GM12892 (cell line): ENCODE measurements at regions not wholly inside any gene's neighbourhood (a gene's known extent, or its start where the extent isn't known, plus 50 kb on each side); places are given as distances from the start of the nearest gene placed in this dataset.

Experiments
- DNase-seq: peaks from one replicate; pipeline ENCODE4 v3.0.0; 2011; ENCODE audit not compliant: insufficient read length
- FAIRE-seq: peaks from 2 replicates; lab custom pipeline; 2011; peaks lifted over from hg19 to GRCh38; lab: Jason Lieb, UNC
- POLR2A ChIP-seq: IDR thresholded peaks from 2 replicates; pipeline ENCODE4 v1.6.1; 2011; ENCODE audit warnings: low read depth, low read length, control low read depth
- POLR2AphosphoS5 ChIP-seq: IDR thresholded peaks from 2 replicates; pipeline ENCODE4 v1.6.1; 2011; ENCODE audit warnings: low read depth, low read length, control low read depth
- TAF1 ChIP-seq: IDR thresholded peaks from 2 replicates; pipeline ENCODE4 v1.6.1; 2011; ENCODE audit warnings: low read depth, mild to moderate bottlenecking, control low read depth, low read length, borderline replicate concordance

DNA sequence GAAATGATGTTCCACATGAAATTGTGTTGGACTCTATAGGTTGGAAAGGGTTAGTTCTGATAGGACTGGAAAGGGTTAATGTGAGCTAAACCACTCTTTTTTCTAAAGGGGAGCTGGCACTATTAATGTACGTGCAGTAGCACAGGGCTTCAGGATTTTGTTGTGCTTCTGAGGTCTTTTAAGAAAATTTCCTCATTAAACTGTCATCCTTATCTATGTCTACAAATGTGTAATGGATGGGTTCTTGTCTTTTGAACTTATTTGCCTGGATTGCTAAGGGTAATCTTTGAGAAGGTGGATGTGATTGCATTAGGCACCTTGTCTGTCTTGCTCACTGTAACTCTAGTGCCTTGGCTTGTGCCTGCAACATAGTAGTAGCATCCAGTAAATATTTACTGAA lies 106.0 kb upstream of the SLC4A4 start:
- TF ChIP-seq TAF1 (no peak), POLR2A (no peak), POLR2AphosphoS5 (no peak)
- DNase-seq (no peak), FAIRE-seq (no peak)

DNA sequence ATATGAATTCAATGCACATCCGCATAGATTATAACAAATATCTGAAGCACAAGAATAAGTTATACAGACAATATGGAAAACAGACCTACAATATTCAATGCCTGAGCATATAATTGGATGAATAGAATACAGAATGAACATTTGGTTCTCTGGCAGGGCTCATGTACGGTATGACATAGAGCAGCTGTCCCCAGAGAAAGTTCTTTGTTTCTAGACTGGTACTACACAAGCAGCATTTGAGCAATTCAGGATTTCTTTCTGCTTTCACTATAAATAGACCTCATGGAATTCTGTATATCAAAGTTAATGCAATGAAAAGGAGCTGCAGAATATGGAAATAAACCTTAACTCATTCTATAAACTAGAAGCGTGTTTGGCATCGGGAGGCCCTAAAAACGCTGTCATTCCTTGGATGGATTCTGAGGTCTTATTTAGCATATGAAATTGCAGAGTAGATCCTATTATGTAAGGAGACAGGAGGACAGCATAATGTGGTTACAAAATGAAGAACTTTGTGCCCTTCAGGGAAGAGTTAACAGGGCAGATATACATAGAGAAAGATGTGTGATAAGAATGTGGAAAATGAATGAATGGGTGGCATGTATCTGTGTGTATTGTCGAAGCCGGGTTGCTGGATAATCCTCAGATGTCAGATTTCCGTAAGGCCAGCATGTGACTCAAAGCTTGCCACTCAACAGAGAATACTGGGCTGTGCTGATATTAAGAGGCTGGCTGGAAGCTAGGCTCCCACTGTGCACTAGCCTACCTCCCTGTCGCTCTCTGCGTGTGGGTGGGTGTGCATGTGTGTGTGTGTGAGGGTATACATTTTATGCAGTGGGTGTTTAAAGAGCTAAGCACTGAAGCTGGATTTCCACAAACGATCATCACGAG lies 103.3 kb upstream of the SLC4A4 start:
- FAIRE-seq, result no peak
- no peak for DNase-seq
- TF ChIP-seq POLR2A (no peak), POLR2AphosphoS5 (no peak), TAF1 (no peak)

DNA sequence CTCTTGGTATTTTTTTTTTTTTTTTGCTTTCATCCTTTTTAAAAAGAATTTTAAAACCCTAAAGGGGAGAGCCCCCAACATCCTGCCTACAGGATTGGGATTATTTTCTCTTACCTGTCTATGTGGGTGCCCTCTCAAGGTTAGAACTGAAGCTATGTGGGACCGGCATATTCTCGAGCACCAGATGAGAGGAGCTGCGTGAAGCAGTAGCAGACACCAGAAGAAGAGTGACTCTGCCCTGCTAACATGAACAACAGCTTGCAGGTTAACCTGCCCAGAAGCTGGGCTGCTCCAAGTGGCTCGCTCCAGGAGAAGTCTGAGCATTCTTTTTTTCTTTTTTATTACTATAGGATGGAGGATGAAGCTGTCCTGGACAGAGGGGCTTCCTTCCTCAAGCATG lies 102.6 kb upstream of the SLC4A4 start:
- FAIRE-seq, result no peak
- no peak for DNase-seq
- no peak for TF ChIP-seq TAF1
- TF ChIP-seq POLR2AphosphoS5, result no peak
- TF ChIP-seq POLR2A, result no peak

DNA sequence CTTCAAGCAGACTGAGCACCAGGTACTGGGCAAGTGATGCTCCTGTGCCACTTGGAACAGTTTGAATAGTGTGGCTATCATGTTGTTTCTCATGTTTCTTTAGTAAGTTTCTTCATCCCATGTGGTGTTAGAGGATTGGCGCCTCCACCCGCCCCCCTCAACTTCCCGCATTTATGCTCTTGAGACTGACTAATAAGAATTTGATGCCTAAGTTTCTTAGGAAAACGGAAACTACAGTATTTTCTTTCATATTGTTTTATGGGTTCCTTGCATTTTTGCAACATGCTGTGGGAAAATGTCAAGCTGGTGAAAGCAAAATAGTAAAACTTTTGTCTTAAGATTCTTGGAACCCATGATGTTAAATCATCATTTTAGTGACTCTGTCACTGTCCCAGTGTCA lies 101.2 kb upstream of the SLC4A4 start:
- TF ChIP-seq TAF1, result no peak
- FAIRE-seq (no peak), DNase-seq (no peak)

DNA sequence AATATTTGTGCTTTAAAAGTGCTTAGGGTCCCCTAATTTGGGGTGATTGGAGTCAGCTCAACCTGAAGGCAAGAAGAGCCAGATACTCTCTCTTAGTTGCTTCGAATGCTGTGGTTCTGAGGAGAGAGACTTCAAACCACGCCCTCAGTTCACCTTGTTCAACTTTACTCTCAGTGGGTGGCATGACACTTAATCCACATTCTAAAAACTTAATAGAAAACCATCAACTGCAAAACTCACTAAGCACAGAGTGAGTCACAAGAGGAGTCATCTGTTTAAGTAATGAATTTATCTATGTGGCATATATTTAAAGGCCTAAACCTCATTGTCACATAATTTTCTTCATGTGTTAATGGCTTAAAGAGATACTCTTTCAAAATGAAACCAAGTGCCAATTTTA lies 99.5 kb upstream of the SLC4A4 start:
- no peak for DNase-seq
- no peak for FAIRE-seq
- TF ChIP-seq TAF1 (no peak), POLR2AphosphoS5 (no peak), POLR2A (no peak)

DNA sequence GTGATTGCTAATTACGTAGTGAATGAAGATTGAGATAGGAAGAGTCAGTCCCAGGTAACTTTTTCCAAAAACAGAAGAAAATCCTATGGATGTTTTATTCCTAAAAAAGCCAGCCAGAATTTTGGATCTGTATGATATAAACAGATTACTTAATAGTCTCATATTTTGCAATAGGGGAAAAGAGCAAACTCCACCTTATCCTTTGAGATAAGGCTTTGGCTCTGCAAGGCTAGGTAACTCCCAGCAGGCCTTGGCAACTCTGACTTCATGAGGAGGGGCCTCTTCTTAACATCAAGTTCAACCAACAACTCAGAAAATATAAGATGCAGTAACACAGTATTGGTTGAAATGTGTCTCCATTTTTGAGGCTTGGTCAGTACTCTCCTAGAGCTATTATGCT lies 98.7 kb upstream of the SLC4A4 start:
- TF ChIP-seq POLR2A (no peak), POLR2AphosphoS5 (no peak), TAF1 (no peak)
- no peak for DNase-seq
- no peak for FAIRE-seq

DNA sequence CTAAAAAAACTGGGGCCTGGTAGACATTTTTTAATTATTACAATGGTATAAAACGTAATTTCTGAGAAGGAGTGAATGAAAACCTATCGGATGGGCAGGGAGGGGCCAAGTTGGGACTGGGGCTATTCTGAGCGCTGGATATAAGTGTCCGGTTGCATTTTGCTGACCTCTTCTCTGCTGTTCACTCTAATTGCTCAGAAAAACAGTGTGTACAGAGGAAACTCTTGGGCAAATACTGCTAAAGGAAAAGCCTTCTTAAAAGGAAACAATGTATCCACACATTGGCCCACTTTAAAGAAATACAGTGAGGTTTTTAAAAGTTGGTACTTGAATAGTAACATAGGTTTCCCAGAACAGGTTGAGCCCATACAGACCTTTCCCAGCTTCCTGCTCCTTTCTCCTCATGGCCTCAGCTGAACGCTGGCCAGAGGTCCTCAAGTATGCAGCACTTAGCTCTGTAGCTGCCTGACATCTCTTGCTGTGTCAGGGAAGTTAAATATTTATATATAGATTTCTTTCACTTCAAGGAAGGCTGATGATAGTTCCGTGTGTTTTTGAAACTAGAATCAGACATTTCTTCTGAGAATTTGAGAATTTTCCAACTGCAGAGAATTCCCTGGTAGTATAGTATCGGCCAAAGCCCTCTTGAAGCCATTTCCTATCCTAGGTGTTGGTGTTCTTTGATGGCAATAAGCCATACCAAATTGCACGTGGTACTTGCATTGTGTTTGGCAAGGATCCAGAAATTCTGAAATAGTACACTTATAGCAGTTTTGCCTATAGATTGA lies 97.1 kb upstream of the SLC4A4 start:
- TF ChIP-seq POLR2A, result no peak
- TF ChIP-seq TAF1, result no peak
- TF ChIP-seq POLR2AphosphoS5, result no peak
- DNase-seq, result no peak

DNA sequence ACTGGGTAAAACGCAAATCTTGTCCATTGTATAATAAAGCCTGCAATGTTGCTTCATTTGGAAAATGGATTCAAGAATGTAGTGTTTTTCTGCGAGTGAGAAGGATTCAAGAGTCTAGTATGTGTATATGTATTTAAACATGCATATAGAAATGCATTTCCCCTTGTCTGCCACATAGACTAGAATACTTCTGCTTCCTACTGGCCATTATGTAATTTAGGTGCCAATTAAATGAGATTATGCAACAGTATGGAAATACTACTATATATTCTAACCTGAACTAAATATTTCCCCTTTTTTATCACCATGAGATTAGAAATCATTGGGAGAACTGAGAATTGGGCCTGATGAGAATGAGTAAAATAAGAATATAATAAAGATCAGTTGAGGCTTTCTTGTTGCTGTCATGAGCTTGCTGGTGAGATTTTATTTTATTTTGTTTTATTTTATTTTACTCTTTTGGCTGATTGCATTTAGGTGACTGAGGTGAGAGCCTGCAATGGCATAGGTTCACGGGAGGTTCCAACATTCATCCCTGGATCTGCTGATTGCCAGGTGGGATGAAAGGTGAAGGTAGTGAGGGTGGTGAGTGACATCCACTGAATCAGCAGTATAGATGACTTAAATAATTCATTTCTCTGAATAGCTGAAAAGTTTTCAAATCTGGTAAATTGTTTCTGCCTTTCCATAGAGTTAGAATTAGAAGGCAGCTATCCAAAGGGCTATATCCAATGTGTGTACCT lies 95.6 kb upstream of the SLC4A4 start:
- DNase-seq (no peak), FAIRE-seq (no peak)
- no peak for TF ChIP-seq POLR2AphosphoS5
- TF ChIP-seq POLR2A, result no peak
- TF ChIP-seq TAF1, result no peak

More for the DNA sequence above, 97.1 kb upstream of the SLC4A4 start:
- no peak for FAIRE-seq

DNA sequence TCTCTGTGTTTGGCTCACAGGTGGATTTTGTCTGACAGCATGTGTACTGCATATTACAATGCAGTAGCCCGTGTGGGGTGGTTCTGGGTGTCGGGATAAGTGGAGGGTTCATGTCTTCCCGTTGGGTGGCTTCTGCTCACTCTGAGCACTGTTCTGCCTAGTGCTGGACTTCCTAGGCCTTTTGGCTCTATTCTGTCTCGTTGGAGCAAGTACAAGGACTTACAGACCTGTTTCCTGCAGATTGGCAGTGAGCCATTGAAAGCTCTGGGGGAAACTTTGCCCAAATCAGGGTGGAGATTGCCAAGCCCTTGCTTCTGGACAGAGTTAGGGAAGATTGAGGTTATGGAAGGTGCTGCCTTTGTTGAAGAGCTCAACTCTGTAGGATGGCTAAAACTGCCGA lies 91.1 kb upstream of the SLC4A4 start:
- FAIRE-seq, result no peak
- no peak for DNase-seq
- TF ChIP-seq POLR2AphosphoS5 (no peak), POLR2A (no peak), TAF1 (no peak)

DNA sequence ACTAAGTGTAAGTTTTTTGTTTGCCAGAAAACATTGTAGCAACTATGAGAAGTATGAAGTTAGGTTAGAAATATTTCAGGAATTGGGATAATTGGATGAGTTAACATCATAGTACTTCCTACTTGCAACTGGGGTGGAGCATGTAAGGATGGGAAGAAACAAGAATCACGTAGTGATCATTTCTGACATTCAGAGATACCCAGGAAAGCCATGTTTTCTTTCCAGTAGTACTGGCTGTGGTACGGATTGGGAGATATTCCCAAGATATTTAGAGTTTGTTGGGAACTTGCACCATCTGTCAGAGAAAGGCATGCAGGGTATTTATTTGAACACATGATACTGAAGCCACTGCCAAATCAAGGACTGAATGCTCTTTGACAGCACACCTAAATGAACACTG lies 87.6 kb upstream of the SLC4A4 start:
- TF ChIP-seq POLR2AphosphoS5 (no peak), POLR2A (no peak), TAF1 (no peak)
- FAIRE-seq, result no peak

DNA sequence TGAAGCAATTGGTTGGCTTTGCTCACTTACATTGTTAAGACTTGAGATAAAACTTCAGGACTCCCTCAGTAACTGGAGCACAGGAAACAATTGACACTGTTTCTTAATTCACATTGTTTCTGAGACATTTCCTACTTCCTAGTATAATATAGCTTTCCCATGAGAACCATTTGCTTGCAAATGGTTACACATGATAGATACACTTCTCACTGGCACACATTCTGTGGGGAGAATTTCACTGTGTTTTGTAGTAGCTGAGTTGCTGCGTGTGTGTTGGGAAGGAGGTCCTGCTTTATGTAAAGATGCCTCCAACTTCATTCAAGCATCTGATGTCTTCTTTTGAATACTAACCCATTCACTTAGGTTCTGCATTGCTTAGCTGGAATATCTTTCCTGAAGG lies 85.3 kb upstream of the SLC4A4 start:
- FAIRE-seq, result no peak

More for the DNA sequence above, 87.6 kb upstream of the SLC4A4 start:
- DNase-seq, result no peak

More for the DNA sequence above, 85.3 kb upstream of the SLC4A4 start:
- DNase-seq, result no peak
- TF ChIP-seq TAF1 (no peak), POLR2AphosphoS5 (no peak), POLR2A (no peak)
